GM23338 (cell line): ENCODE measurements at regions not wholly inside any gene's neighbourhood (a gene's known extent, or its start where the extent isn't known, plus 50 kb on each side); places are given as distances from the start of the nearest gene placed in this dataset.

ENCODE experiments used
- CREB1 ChIP-seq: fragments of 250-450 bp; sonication (Bioruptor Pico); IDR thresholded peaks from 2 replicates; pipeline ENCODE4 v1.5.0; 2020; ENCODE audit warnings: low read depth, mild to moderate bottlenecking, moderate library complexity
- EZH2 ChIP-seq: fragments of 200-600 bp; sonication (generic); IDR thresholded peaks from one replicate; pipeline ENCODE4 v1.8.0; 2017; ENCODE audit warnings: antibody characterized with exemption, mild to moderate bottlenecking, low read depth; ENCODE audit not compliant: unreplicated experiment
- EZH2phosphoT487 ChIP-seq: fragments of 200-600 bp; sonication (generic); IDR thresholded peaks from one replicate; pipeline ENCODE4 v1.8.1; 2018; ENCODE audit warnings: antibody characterized with exemption; ENCODE audit not compliant: unreplicated experiment
- POLR2AphosphoS5 ChIP-seq: IDR thresholded peaks from 2 replicates; pipeline ENCODE4 v1.6.1; 2016; ENCODE audit warnings: antibody characterized with exemption, low read depth
- STAT1 ChIP-seq: IDR thresholded peaks from one replicate; pipeline ENCODE4 v1.6.1; 2016; ENCODE audit warnings: antibody characterized with exemption; ENCODE audit not compliant: unreplicated experiment
- TF ChIP-seq, protein P1 (sequence below), 2 experiments: fragments of 200-600 bp in 1 of 2; sonication (generic) in 1 of 2; conservative IDR thresholded peaks; 2 replicates each; pipeline versions ENCODE4 v1.5.1 to v1.6.1; 2016 to 2017; ENCODE audit warnings: antibody characterized with exemption in 2 of 2, low read depth in 2 of 2, mild to moderate bottlenecking in 2 of 2, moderate library complexity in 1 of 2

DNA sequence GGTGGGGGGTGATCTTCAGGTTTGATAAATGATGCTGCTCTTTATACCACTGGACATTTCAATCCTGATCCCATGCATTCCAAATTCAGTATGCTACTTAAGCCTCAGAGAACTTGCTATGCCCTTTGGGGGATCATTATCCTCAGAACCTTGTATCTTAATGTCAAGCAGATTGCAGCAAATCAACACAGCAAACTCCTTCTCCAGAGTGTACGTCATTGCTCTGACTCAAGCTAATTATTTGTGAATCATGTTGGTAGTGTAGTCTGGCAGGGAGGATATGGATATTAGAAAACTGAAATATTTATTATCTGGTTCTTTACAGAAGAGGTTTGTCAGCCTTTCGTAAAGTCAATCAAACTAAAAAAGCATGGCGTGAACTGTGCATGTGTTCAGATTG, 562.5 kb upstream of the FAM98A start:
- TF ChIP-seq, protein P1, sequence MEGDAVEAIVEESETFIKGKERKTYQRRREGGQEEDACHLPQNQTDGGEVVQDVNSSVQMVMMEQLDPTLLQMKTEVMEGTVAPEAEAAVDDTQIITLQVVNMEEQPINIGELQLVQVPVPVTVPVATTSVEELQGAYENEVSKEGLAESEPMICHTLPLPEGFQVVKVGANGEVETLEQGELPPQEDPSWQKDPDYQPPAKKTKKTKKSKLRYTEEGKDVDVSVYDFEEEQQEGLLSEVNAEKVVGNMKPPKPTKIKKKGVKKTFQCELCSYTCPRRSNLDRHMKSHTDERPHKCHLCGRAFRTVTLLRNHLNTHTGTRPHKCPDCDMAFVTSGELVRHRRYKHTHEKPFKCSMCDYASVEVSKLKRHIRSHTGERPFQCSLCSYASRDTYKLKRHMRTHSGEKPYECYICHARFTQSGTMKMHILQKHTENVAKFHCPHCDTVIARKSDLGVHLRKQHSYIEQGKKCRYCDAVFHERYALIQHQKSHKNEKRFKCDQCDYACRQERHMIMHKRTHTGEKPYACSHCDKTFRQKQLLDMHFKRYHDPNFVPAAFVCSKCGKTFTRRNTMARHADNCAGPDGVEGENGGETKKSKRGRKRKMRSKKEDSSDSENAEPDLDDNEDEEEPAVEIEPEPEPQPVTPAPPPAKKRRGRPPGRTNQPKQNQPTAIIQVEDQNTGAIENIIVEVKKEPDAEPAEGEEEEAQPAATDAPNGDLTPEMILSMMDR (conservative IDR thresholded peaks at IDR 0.05; ENCODE audit: low read depth in 2 of 2), result no peak
- TF ChIP-seq EZH2 (no peak), POLR2AphosphoS5 (no peak), STAT1 (no peak), EZH2phosphoT487 (no peak), CREB1 (no peak)
